ENCODE measurements at regions not wholly inside any gene's neighbourhood (a gene's known extent, or its start where the extent isn't known, plus 50 kb on each side); places are given as distances from the start of the nearest gene placed in this dataset.
"Not testable (repeated sequence)": the region's sequence is repeated elsewhere in the genome, so short reads cannot be mapped to it uniquely, and the experiment has no call there.

GRCh38 chrX:140065961-140066662 is 100.8 kb upstream of the CXorf66 start:
- no peak for DNase-seq (ENCODE audit: low read depth)

DNA sequence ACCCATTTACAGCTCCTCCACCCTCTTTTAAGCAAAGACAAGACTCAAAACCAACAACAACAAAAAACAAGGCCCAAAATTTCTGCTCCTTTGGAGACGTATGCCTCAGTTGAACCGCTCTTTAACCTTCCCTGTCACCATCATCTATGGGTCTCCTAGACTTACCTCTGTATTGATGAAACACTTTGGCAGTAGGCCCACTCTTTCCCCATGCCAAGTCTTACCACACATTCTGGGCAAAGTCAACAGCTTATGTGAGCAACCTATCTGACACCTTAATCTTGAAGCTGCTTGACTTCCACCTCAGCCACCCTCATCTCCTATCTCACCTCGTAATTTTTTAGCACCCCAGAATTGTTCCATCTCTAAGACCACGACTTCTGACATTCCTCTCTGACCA is 99.7 kb upstream of the CXorf66 start:
- no peak for DNase-seq (ENCODE audit: low read depth)

DNA sequence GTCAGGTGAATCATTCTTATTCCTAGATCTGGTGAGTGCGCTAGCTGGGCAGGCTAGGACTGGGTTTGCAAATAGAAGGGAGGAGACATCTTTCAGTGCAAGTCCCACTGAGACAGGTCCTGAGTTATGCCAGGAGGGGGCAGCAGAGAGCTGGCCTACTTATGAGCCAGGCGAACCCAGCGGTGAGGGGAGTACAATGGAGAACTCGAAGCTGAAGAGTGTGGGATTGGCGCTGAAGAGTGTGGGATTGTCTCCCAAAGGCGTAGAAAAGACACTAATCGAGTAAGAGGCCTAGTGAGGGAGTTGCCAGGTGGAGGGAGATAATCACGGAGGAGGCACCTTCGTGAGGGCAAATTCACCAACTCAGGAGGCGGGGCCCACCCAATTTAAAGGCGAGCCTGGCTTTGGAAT is 91.7 kb upstream of the CXorf66 start:
- DNase-seq (ENCODE audit: low read depth) = peak; percentile 19

GRCh38 chrX:140053846-140054245 is 88.5 kb upstream of the CXorf66 start:
- no peak for DNase-seq (ENCODE audit: low read depth)

DNA sequence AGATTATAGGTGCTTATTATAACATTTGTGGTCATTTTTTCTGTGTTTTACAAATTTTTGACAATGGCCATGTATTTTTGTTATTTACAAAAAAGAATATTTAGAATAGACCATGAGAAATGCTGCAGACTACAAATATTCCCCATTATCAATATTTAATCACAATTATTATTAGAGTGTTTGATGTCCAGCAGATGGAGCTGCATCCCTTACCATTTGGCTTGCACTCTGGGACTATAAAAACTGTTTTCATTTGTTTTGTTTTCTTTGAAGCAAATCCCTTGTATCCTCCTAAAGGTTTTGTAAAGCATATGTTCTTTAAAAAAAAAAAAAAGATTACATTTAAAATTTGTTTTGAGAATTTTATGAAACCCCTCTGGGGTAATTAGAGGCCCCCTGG is 85.6 kb upstream of the CXorf66 start:
- no peak for DNase-seq (ENCODE audit: low read depth)

- peak; percentile 1 for DNase-seq (ENCODE audit: low read depth)
Measured at GRCh38 chrX:140040386-140040785, 75.1 kb upstream of the CXorf66 start.

DNA sequence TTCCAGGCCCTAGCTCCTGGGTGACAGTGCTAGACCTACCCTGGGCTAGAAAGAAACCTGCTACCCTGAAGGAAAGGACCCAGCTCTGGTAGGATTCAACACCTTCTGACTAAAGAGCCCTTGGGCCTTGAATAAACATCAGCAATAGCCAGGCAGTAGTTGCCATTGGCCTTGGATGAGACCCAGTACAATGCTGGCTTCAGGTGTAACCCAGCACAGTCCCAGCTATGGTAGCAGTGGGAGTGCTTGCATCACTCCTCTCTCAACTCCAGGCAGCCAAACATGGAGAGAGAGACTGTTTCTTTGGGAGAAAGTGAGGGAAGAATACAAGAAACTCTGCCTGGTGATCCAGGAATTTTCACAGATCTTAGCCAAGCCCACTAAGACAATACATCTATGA is 73.5 kb upstream of the CXorf66 start:
- DNase-seq (ENCODE audit: low read depth) = no peak

DNA sequence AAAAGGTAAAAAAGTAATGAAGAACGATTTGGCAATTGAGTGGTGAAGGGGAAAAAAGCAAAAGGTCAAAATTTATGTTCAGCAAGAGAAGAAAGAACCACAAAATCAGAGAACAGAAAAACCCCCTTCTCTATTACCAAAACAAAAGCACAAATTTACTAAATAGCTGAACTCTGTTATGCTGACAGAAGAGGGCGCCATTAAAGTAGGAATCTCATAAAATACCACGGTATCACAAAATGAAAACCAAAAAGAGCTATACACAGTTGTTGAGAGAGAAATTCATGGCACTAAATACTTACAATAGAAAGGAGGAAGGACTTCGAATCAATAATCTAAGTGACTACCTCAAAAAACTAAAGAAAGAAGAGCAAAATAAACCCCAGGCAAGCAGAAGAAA is 69.6 kb upstream of the CXorf66 start:
- no peak for DNase-seq (ENCODE audit: low read depth)

DNA sequence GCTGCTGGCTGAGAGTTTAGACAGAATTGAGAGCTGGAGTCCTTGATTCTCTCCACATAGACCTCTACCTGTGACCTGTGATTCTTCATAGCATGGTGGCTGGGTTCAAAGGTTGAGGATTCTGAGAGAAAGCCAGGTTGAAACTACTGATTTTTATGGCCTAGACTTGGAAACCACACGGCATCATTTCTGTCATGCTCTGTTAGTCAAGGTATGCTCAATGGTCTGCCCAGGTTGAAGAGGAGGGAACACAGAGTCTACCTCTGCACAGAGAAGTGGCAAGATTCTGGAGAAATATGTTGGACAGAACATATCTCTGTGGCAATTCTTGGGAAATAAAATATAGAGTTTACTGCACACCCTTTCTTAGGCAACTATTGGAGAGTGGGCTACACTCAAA is 57.2 kb upstream of the CXorf66 start:
- no peak for DNase-seq (ENCODE audit: low read depth)

DNA sequence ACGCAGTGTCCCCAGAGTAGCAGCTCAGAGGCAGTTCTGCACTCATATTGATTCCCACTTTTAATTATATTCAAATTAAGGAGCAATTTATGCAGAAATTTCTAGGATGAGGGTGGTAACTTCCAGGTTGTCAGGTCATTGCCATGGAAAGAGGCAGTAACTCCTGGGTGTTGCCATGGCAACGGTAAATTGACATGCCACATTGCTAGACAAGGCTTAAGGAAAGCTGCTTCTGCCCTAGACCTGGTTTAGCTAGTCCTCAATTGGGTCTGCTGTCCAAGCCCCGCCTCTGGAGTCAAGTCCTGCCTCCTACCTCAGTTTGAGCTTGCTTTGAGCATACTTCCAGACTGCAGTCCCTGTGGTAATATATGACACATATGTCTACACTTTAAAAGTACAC is 53.8 kb upstream of the CXorf66 start:
- DNase-seq (ENCODE audit: low read depth) = not testable (repeated sequence)

Data from GM04504 (cell line).